Stimulated activated CD8-positive, alpha-beta memory T cell treated with anti-CD3 and anti-CD28 coated beads, Interleukin-12 subunit alpha, Interleukin-12 subunit beta, amount 100 ng/mL, for 4 hours (primary cell): ENCODE measurements at regions not wholly inside any gene's neighbourhood (a gene's known extent, or its start where the extent isn't known, plus 50 kb on each side); places are given as distances from the start of the nearest gene placed in this dataset.

Source experiments
- DNase-seq: peaks from one replicate; pipeline ENCODE4 v3.0.0-alpha.2; 2020; ENCODE audit warnings: low read depth

GRCh38 chr6:4294636-4295035 is 159.3 kb upstream of the ECI2 start:
- DNase-seq, result no peak

- DNase-seq, result no peak
These were observed 156.4 kb upstream of the ECI2 start for GRCh38 chr6:4291453-4292403.

DNA sequence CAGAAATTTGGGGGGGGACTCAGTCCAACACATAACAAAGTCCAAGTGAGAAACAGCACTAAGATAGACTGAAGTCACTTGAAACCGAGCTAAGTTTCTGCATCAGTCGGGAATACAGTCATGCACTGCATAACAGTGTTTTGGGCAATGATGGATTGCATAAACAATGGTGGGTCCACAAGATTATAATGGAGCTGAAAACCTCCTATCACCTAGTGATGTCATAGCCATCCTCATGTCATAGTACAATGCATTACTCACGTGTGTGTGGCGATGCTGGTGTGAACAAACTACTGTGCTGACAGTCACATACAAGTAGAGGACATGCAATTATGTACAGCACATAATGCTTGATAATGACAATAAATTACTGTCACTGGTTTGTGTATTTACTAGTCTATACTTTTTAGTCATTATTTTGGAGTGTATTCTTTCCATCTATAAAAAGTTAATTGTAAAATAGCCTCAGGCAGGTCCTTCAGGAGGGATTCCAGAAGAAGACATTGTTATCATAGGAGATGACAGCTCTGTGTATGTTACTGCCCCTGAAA is 154.5 kb upstream of the ECI2 start:
- DNase-seq, result no peak

DNA sequence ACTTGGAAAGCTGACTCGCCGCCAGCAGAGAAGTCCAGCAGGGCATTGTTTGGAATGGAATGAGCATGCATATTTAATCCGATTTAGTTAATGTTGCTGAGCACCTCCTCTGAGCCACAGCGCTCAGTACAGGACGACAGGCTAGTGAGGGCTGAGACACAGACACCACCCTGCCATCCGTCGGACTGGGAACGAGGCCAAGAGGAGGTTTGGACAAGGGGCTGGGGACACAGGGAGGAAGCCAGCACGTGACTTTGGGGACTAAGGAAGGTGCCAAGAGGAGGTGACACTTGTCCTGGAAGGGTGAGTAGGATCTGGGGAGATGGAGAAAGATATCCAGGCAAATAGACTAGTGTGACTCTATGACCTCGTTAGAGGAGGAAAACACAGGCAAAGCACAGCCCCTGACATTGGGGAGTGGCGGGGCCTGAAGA is 152.5 kb upstream of the ECI2 start:
- DNase-seq, result no peak

GRCh38 chr6:4287372-4287771 is 152.0 kb upstream of the ECI2 start:
- no peak for DNase-seq

- DNase-seq, result no peak
These were observed 147.6 kb upstream of the ECI2 start for GRCh38 chr6:4282926-4283325.

- DNase-seq, result no peak
These were observed 146.2 kb upstream of the ECI2 start for GRCh38 chr6:4281341-4282293.

DNA sequence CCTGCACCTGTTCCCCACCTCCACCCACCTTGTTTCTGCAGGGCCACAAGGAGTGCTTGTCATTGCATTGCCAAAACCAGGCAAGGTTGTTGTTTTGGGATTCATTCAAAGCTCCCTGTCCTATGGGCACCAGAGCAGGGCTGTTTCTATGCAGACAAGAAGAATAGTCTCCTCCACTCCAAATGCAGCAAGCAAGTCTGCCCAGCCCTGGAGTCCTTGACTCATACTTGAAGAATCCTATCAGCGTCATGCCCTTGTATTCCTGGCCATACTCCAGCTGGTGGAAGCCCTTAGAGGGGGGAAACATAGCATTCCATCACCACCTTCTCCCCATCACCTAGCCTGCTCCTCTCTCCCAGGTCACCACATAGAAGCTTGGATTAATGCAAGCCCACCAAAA is 145.3 kb upstream of the ECI2 start:
- no peak for DNase-seq

DNA sequence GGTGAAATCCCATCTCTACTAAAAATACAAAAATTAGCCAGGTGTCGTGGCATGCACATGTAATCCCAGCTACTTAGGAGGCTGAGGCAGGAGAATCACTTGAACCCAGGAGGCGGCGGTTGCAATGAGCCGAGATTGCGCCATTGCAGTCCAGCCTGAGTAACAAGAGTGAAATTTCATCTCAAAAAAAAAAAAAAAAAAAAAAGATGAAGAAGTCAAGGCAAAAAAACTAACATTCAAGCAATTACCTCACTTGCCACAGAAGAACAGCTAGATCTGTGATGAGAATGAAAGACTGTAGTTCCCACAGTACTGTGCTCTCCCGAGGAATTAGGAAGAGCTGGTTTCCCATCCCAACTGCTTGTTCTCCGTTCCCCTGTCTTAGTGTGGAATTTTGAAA is 144.7 kb upstream of the ECI2 start:
- DNase-seq, result no peak

DNA sequence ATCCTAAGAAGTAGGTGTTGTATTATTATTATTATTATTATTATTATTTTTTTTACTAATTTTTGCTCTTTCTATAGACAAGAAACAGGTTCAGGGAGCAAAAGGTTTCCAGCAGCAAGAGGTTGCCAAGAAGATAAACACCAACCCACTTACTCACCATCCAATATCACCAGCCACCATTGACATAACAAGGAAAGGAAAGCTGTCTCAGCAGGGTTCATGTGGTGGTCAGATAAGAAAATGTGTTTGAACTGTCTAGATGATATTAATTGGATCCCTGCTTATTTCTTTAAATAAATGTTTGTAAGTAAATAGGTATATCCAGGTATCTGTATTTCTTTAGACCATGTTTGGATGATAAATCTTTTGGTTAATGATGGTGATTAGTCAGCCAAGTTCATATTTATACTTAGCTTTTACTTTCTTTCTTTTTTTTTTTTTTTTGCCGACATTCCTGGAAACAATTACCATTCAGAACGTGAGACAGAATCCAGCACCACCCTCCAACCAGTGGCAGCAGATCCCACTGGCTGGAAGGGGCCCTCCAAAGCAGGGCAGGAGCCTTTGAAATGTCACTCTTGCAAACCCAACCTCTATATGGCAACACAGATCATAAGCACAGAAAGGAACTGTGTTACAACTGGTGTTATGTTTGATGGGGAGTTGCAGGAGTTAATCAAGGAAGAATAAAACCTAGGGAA is 139.2 kb upstream of the ECI2 start:
- DNase-seq, result no peak

- DNase-seq, result no peak
These were observed 137.6 kb upstream of the ECI2 start for GRCh38 chr6:4272996-4273395.

DNA sequence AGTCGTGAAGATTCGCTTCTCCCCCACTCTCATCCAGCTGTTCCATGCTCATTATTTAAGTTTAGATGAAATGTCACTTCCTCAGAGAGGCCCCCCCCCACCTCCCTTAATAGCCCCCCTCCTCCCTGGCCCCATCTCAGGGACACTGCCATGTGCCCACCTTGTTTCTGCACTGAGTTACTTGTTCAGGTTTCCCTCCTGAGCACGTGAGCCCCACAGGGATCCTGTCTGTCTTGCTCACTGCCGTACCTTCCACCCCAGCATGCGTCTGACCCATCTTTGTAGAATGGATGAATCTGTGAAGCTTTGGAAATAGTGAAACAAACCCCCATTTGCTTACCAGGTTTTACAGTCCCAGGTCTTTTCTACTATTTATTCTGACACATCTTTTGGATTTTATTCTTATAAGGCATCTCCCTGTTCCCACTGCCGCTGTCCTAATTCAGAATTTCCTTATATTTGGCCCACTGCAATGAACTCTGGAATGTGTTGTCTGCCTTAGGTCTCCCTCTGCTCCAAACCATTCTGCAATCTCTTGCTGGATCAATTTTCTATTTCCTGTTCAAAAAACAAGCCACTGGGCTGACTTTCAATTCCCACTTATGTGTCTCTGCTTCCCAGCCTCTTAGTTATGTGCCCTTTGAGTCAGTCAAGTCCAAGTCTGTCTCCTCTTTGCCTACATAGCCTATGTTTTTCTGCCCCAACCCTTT is 136.5 kb upstream of the ECI2 start:
- DNase-seq, result no peak

- no peak for DNase-seq
These were observed 135.4 kb upstream of the ECI2 start for GRCh38 chr6:4270776-4271175.

- no peak for DNase-seq
These were observed 134.6 kb upstream of the ECI2 start for GRCh38 chr6:4270001-4270400.

GRCh38 chr6:4268171-4268570 is 132.8 kb upstream of the ECI2 start:
- DNase-seq, result no peak

DNA sequence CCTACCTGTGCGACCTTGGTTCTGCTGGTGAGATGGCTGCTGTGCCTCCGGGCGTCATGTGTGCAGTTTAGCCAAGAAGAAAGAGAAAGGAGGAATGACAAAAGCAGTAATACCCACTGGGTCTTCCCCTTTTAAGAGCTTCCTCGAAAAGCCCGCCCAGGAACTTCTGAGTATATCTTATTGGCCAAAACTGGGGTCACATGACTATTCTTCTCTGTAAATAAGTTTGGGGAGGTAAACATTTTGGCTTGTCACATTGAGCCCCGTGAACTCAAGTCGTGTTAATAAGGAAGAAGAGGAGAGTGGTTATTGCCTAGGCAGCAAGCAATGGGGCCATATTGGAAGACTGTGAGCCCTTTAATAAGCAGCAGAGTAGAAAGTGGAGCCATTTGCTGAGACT is 130.4 kb upstream of the ECI2 start:
- no peak for DNase-seq

DNA sequence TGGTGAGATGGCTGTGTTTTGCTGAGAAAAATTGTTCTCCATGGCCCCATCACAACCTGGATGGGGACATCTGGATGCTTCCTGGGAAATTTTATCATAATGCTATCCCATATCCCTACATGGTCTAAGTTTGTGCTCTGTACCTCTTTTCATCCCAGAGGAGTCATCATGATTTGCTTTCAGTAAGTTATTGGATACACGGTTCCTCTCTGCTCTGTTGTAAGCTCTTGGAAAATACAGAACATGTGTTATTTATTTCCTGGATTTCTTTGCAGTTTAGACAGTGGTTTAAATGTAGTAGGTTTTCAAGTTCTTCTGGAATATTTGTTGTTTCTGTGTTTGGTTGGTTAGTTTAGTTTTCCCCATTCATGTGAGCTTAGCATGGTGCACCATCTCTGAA is 129.2 kb upstream of the ECI2 start:
- no peak for DNase-seq

GRCh38 chr6:4264081-4264480 is 128.7 kb upstream of the ECI2 start:
- no peak for DNase-seq

- DNase-seq, result no peak
These were observed 127.2 kb upstream of the ECI2 start for GRCh38 chr6:4262526-4262925.

DNA sequence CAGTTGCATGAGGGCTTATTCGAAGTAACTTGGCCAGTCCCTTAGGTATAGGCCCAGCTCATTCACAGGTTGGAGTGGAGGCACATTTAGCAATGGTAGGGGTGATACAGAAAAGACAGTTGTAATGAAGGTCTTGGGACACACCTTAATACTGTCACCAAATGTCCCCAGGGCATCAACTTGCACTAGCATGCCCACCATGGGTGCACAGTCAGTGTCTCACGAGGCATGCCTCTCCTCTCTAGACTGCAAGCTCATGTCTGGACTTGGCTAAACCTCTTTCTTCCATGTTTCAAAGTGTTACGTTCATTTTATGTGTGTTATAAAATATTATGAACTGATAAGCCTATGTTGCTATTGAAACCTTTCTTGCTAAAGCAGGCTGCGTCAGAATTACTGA is 124.0 kb upstream of the ECI2 start:
- DNase-seq, result no peak

GRCh38 chr6:4258733-4259132 is 123.4 kb upstream of the ECI2 start:
- DNase-seq, result no peak
